Spleen (tissue), 7 donors: ENCODE measurements at regions not wholly inside any gene's neighbourhood (a gene's known extent, or its start where the extent isn't known, plus 50 kb on each side); places are given as distances from the start of the nearest gene placed in this dataset.

Experiments used
- POLR2A ChIP-seq, 3 donors: fragments of 450-650 bp; IDR thresholded peaks; one replicate each; pipeline ENCODE4 v1.5.1; 2017; ENCODE audit warnings: antibody characterized with exemption in 3 of 3, mild to moderate bottlenecking in 1 of 3
- POLR2AphosphoS5 ChIP-seq, 3 donors: sonication (generic); formaldehyde crosslinking; IDR thresholded peaks; one replicate each; pipeline ENCODE4 v1.5.1; 2017; ENCODE audit warnings: antibody characterized with exemption in 3 of 3
- TF ChIP-seq, protein P1 (sequence below), 11 experiments: fragments of 200-600 bp in 7 of 11; fragments of 450-650 bp in 4 of 11; sonication (generic) in 4 of 11; IDR thresholded peaks in 8 of 11; conservative IDR thresholded peaks in 3 of 11; 1 replicate in 7 of 11; 2 replicates in 4 of 11; pipeline versions ENCODE4 v1.4.0 to v1.8.0; 2016 to 2021; ENCODE audit warnings: antibody characterized with exemption in 11 of 11, inconsistent platforms in 4 of 11, mild to moderate bottlenecking in 1 of 11
- donor health status: DM: no; HTN: no; CAD: no; lungs with moderate emphysema.
- donor health status: DM: no; HTN: no; CAD: no.
- donor health status: DM: no; HTN: no; CAD: no.

DNA sequence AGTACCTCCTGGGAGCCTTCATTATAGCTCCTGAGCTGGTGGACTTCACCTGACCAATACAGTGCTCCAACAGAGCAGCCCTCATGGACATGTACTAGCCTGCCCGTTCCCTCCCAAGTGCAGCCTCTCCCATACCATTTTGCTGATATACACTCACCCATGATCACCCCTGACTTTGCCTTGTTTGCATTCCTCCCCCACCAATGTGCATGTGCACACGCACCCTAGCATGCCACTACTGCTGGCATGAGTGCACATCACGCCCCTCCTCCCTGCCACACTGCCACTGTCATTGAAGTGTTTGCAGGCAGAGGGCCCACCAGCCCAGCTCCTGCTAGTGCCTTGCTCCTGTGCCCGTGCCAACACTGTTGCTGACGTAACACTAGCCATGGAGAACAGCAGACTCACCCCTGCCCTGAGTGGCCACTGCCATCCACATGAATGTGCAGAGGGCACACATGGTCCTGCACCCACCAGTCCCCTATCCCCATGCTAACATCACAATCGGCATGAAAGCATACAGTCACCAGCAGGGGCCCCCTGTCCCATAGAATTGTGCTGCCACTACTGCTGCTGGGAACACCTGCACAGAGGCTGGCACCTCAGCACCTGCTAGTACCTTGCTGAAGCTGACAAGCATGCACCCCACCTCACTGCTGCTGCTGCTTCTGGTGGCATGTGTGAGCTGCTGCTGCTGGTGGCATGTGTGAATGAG lies 110.3 kb downstream of the SINHCAF start:
- TF ChIP-seq, protein P1, sequence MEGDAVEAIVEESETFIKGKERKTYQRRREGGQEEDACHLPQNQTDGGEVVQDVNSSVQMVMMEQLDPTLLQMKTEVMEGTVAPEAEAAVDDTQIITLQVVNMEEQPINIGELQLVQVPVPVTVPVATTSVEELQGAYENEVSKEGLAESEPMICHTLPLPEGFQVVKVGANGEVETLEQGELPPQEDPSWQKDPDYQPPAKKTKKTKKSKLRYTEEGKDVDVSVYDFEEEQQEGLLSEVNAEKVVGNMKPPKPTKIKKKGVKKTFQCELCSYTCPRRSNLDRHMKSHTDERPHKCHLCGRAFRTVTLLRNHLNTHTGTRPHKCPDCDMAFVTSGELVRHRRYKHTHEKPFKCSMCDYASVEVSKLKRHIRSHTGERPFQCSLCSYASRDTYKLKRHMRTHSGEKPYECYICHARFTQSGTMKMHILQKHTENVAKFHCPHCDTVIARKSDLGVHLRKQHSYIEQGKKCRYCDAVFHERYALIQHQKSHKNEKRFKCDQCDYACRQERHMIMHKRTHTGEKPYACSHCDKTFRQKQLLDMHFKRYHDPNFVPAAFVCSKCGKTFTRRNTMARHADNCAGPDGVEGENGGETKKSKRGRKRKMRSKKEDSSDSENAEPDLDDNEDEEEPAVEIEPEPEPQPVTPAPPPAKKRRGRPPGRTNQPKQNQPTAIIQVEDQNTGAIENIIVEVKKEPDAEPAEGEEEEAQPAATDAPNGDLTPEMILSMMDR (IDR thresholded peaks at IDR 0.05 in 8 of 11, conservative IDR thresholded peaks at IDR 0.05 in 3 of 11), result no peak
- TF ChIP-seq POLR2A (IDR thresholded peaks at IDR 0.05), result no peak
- TF ChIP-seq POLR2AphosphoS5 (IDR thresholded peaks at IDR 0.05), result no peak
